GM19452 (cell line): ENCODE measurements at regions not wholly inside any gene's neighbourhood (a gene's known extent, or its start where the extent isn't known, plus 50 kb on each side); places are given as distances from the start of the nearest gene placed in this dataset.
"Not testable (repeated sequence)": the region's sequence is repeated elsewhere in the genome, so short reads cannot be mapped to it uniquely, and the experiment has no call there.

Source experiments
- ATAC-seq: cut with Tn5 transposase; IDR thresholded peaks from one replicate; pipeline ENCODE4 v1.9.1; 2021; ENCODE audit not compliant: unreplicated experiment

GRCh38 chr5:9813305-9813704 is 183.2 kb upstream of the TAS2R1 start:
- no peak for ATAC-seq

DNA sequence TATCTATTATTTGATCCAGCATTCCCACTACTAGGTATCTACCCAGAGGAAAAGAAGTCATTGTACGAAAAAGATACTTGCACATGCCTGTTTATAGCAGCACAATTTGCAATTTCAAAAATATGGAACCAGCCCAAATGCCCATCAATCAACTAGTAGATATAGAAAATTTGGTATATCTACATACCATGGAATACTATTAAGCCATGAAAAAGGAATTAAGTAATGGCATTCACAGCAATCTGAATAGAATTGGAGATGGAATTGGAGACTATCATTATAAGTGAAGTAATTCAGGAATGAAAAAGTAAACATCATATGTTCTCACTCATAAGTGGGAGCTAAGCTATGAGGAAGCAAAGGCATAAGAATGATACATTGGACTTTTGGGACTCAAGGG is 177.2 kb upstream of the TAS2R1 start:
- ATAC-seq: not testable (repeated sequence)

- no peak for ATAC-seq
Measured at GRCh38 chr5:9801908-9802307, 171.8 kb upstream of the TAS2R1 start.

DNA sequence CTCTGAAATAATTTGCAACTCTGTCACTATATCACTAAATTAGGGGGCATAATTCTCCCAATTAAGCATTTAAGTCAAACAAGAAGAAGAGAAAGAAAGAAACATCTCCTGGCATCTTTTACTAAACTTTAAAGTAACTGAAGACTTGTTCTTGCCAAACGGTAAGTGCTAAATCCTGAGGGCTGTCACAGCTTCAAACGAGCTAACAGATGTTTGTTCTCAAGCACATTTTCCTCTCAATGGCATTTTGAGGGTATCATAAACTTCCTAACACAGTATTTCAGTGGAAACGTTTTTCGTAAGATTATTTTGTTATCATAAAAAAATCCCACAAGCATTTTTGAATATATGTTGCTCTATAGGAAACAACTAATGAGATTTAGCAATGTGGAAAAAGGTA is 169.5 kb upstream of the TAS2R1 start:
- ATAC-seq: no peak

GRCh38 chr5:9790276-9790675 is 160.1 kb upstream of the TAS2R1 start:
- ATAC-seq: no peak

DNA sequence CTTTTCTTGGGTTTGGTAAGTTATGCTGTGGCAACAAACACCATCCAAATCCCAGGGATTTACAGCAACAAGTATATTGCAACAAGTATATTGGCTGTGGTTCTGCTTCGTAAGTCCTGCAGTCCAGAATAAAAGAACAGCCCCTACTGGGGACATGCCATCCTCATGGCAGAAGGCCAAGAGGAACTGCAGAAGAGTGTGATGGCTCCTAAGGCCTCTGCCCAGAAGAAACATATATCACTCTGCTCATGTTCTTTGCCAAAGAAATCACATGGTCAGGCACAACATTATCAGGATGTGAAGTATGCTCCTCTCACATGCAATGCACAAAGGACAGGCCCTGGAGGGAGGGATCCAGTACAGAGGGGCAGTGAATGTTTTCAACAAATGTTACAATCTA is 159.6 kb upstream of the TAS2R1 start:
- no peak for ATAC-seq

DNA sequence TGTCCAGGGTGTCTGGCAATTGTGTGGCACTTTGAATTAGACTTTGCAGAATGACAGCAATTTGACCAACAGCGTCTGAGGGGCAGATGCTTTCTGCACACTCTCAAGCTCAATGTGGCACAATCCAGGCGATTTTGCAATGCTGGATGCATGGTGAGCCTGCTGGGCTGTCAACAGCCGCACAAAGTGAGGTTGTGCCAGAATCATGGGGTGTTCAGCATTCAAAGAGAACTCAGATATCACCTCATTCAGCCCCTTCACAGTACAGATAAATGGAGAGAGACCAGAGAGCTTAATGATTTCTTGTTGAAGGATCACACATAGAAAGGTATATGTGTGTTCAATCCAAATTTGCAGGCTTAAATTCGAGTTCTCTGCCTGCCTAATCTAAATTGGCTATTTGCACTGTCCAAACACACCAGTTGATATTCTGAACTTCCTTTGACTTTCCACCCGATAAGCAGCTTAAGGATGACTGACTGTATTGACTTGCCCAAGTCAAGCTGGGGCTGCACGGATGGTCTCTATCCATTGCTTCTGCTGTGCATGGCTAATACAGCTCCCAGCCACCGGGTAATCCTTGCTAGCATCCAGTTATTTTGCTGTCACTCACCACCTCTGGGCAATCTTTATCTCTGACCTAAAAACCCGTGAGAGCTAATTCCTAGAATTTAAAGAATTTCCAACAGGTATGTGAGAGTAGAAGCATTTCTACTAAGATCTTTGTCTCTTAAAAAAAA is 157.9 kb upstream of the TAS2R1 start:
- ATAC-seq: no peak

DNA sequence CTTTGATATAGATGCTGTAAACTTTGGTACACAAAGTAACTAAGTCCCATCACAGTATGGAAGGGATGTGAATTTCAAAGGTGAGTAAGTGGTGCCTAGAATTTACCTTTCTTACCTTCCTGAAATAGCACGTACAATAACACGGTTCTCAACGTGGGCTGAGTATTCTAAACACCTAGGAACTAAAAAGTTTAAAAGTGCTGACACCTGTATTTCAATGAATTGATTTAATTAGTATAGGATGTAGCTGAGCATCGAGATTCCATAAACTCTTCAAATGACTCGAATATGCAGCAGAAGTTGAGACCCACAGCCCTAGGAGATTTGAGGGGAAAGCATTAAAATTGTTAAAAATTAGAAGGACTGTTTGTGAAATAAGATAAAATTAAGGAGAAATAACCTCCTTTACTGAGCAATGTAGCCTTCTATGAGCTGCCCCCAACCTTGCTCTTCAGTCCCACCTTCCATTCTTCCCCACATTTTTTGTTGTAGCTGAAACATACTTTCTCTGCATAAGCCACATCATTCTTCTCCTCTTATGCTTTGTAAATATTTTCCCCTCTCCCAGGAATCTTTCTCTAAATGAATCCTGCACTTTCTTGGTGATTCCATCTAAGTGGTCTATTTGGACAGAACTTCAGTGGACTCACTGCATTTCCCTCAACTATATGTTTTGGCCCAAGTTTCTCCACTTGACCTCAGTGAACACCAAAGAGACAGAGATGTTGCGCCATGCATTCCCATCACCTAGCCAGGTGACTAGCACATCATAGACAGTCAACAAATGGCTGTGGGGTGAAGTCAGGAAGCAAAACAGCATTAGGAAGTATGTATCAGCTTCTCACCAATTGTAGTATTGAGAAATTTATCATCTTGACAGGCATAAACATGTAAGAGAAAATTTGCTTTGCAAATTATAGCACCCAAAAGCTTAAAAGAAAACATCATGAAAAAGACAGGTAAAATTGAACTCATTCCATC is 156.5 kb upstream of the TAS2R1 start:
- no peak for ATAC-seq

- ATAC-seq: no peak
Measured at GRCh38 chr5:9785751-9786150, 155.6 kb upstream of the TAS2R1 start.

DNA sequence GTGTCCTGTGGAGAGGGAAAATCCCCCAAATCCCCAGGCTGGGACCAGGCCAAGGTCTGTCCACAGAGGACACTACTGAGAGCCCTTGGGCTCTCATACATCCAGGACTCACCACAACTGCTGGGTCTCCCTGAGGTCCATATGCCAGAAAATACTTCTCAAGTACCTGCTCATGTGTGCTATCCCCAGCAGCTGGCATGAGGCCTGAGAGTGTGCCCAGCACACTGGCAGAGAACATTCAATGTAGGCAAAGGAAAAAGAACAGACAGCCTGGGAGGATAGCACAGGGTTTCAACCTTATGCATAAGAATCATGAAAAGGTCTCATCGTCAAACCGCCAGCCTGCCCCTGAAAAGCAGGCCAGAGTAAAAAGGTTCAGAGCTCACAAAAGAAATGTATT is 154.1 kb upstream of the TAS2R1 start:
- no peak for ATAC-seq

- ATAC-seq: no peak
Measured at GRCh38 chr5:9782826-9783560, 152.8 kb upstream of the TAS2R1 start.

DNA sequence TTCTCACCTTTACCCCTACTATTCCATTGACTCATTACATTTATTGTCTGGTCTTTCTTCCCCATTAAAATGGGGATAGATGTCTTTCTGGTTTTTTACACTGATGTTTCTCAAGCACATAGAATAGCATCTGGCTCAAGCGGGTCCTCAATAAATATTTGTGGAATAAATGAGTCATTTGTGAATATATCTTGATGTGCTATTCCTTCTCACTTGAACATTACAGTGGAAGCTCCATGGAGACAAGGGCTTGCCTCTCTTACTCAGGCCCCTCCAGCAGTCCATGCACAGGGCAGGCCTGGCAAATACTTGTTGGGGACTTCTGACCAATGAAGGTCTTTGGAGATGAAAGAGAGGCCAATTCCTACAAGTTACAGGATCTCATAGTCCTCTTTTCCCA is 151.7 kb upstream of the TAS2R1 start:
- no peak for ATAC-seq

DNA sequence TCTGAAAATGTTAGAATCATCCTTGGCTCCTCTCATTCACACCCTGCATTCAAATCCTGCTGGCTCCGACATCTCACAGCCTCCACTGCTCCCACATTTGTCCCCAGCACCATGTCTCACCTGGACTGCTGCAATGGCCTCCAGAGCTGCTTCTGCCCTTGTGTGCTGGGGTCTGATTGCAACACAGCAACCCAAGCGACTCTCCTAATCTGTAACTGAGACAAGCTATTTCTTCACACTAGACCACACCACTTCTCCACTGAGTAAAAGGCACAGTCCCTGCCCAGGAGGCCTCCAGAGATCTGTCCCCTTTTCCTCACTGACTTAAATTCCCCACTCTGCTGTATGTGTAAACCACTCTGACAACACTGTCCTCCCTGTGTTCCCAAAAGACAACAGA is 151.1 kb upstream of the TAS2R1 start:
- ATAC-seq: no peak

- ATAC-seq: no peak
Measured at GRCh38 chr5:9780501-9780900, 150.3 kb upstream of the TAS2R1 start.

GRCh38 chr5:9776525-9776924 is 146.4 kb upstream of the TAS2R1 start:
- ATAC-seq: no peak

DNA sequence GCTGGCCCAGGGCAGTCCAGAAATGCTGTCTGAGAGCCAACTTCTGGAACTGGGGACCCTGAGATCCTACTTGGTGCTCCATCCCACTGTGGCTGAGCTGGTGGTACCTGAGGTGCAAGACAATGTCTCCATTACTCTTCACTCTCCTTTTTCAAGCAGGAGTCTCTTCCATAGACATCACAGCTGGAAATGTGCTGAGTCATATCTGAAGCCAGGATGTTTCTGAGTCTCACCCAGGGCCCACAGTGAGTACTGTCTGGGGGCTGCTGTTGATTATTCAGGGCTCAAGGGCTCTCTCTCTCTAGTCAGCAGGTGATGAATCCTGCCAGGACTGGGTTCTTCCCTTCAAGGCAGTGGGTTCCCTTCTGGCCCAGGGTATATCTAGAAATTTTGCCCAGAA is 145.2 kb upstream of the TAS2R1 start:
- no peak for ATAC-seq

GRCh38 chr5:9774472-9775079 is 144.4 kb upstream of the TAS2R1 start:
- no peak for ATAC-seq

GRCh38 chr5:9771079-9771478 is 140.9 kb upstream of the TAS2R1 start:
- ATAC-seq: no peak

- ATAC-seq: no peak
Measured at GRCh38 chr5:9766581-9766980, 136.4 kb upstream of the TAS2R1 start.

DNA sequence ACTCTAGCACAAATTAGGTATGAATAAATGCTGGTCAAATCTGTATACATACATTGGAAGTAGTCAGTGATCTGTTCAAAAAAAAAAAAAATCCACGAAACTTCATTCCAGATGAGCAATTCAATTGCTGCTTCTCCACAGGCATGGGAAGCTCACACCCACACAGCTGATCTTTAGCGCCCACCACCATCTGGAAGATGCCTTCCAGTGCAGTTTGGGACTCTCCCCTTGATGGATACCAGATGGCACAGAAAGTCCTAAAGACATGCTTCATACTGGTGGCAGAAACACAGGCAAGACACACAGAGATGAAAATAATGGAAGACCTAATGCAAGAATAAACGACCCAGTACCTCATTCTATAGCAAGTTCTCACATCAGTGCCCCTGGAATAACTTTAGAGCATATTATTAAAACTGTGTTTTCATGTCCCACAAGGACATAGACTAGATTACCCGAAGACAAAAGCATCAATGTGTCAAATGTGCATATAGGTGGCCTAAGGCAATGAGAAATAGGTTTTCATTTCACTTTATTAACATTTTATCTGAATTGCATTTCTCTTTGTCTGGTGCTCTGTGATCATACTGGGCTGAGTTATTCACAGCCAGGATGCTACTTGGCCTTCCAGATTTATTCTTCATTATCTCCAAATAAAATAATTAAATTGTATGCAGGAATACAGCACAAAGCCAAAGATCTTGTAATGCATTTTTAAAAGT is 135.4 kb upstream of the TAS2R1 start:
- ATAC-seq: no peak
